ENCODE measurements at regions not wholly inside any gene's neighbourhood (a gene's known extent, or its start where the extent isn't known, plus 50 kb on each side); places are given as distances from the start of the nearest gene placed in this dataset.
"Not testable (repeated sequence)": the region's sequence is repeated elsewhere in the genome, so short reads cannot be mapped to it uniquely, and the experiment has no call there.

- Histone ChIP-seq H3K9me3 (no peaks in the 10 kb centered on the region), H3K4me3 (no peak overlapping the region), H3K27ac (no peak overlapping the region), H3K27me3 (no peaks in the 10 kb centered on the region), H3K36me3 (no peaks in the 10 kb centered on the region), H3K4me1 (no peaks in the 10 kb centered on the region)
- DNase-seq (no peak), ATAC-seq (ENCODE audit: low FRiP score in 2 of 2) (no peak)
- TF ChIP-seq EP300 (IDR thresholded peaks at IDR 0.05) (no peak), POLR2AphosphoS5 (IDR thresholded peaks at IDR 0.05) (no peak)
- 74 to 81% methylated on average over 4 of the region's 4 CpGs for WGBS, 2 donors
Measured at GRCh38 chr3:18085429-18085828, 339.7 kb downstream of the SATB1 start.

GRCh38 chr3:18083273-18083590 is 340.8 kb upstream of the TBC1D5 start:
- not testable (repeated sequence) for H3K9me3 ChIP-seq; H3K4me3 ChIP-seq; DNase-seq; H3K36me3 ChIP-seq; H3K4me1 ChIP-seq; H3K27ac ChIP-seq; H3K27me3 ChIP-seq; ATAC-seq (ENCODE audit: low FRiP score in 2 of 2)
- 81 to 90% methylated on average over 1 of the region's 1 CpG for WGBS, 2 donors

DNA sequence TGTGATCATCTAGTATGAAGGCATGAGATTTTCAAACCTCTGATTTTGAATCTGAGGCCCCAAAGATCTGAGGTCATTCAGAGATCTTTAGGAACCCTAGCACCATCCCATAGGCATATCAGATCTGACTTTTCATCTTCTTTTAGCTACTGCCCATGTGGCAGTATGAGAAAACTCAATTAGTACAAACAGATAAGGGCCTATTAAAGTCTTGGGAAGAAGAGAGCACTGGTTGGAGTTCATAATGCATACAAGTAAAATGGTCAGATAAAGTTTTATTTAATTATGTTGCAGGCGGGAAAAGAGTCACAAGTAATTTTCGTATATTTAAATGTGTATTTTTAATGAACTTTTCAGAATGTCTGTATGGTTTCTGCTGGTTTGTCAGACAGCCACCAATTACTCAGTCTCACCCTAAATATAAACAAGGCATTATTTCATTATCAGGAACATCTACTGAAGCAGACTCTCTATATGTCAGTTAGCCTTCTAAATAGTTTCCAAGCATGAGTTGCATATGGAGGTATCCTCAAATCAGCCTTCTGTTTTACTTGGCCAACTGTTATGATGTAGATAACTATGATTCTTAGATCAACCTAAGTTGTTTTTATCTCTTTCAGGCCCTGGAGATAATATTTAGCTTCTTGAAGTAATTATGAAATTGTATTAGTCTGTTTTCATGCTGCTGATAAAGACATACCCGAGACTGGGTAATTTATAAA is 340.3 kb upstream of the TBC1D5 start:
- no peaks in the 10 kb centered on the region for H3K27me3 ChIP-seq
- ATAC-seq (ENCODE audit: low FRiP score in 2 of 2), result no peak

DNA sequence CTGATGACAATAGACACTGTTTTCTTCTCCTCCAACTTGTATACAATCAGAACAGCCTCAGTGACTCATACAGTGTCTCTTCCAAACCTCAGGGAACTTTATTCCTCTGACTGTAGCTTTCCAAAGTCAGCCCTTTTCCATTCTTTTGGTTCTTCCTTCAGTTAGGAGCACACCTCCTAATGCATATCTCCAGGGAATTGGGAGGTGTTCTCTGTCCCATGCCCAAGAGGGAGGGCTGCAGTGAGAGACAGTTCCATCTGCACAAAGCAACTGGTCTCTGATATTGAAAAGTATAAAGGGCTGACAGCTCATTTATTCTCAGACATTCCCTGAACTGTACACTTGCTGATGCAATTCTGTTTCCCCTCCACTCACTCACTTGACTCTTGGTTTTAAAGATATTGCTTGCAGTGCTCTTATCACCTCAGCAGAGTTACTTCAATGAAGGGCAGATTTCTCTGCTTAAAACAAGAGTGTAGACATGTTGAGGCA is 337.8 kb upstream of the TBC1D5 start:
- no peak overlapping the region for H3K4me3 ChIP-seq
- no peak for TF ChIP-seq POLR2AphosphoS5 (IDR thresholded peaks at IDR 0.05)
- no peak for TF ChIP-seq CTCF (IDR thresholded peaks at IDR 0.05)
- no peak for TF ChIP-seq POLR2A (IDR thresholded peaks at IDR 0.05)
- TF ChIP-seq EP300 (IDR thresholded peaks at IDR 0.05), result no peak
- no peaks in the 10 kb centered on the region for H3K9me3 ChIP-seq
- ATAC-seq (ENCODE audit: low FRiP score in 2 of 2) (no peak), DNase-seq (no peak)
- H3K27ac ChIP-seq, result no peak overlapping the region
- no peaks in the 10 kb centered on the region for H3K4me1 ChIP-seq
- H3K36me3 ChIP-seq, result no peaks in the 10 kb centered on the region
- no peaks in the 10 kb centered on the region for H3K27me3 ChIP-seq

More for the DNA sequence above, 340.3 kb upstream of the TBC1D5 start:
- DNase-seq, result no peak
- 85 to 92% methylated on average over 3 of the region's 3 CpGs for WGBS, 2 donors
- Histone ChIP-seq H3K36me3 (no peaks in the 10 kb centered on the region), H3K4me3 (no peak overlapping the region), H3K4me1 (no peaks in the 10 kb centered on the region), H3K27ac (no peak overlapping the region), H3K9me3 (no peaks in the 10 kb centered on the region)
- TF ChIP-seq CTCF (IDR thresholded peaks at IDR 0.05), result no peak
- TF ChIP-seq POLR2A (IDR thresholded peaks at IDR 0.05), result no peak
- TF ChIP-seq POLR2AphosphoS5 (IDR thresholded peaks at IDR 0.05), result no peak
- TF ChIP-seq EP300 (IDR thresholded peaks at IDR 0.05), result no peak

GRCh38 chr3:18079739-18080138 is 337.3 kb upstream of the TBC1D5 start:
- no peak for DNase-seq
- no peak overlapping the region for H3K4me3 ChIP-seq
- H3K36me3 ChIP-seq, result no peaks in the 10 kb centered on the region
- H3K27me3 ChIP-seq, result no peaks in the 10 kb centered on the region
- H3K9me3 ChIP-seq, result no peaks in the 10 kb centered on the region
- no peaks in the 10 kb centered on the region for H3K4me1 ChIP-seq
- WGBS, 2 donors, result 50 to 56% methylated on average over 3 of the region's 3 CpGs
- ATAC-seq (ENCODE audit: low FRiP score in 2 of 2), result no peak
- no peak overlapping the region for H3K27ac ChIP-seq
- no peak for TF ChIP-seq CTCF (IDR thresholded peaks at IDR 0.05)
- no peak for TF ChIP-seq POLR2AphosphoS5 (IDR thresholded peaks at IDR 0.05)
- no peak for TF ChIP-seq EP300 (IDR thresholded peaks at IDR 0.05)
- TF ChIP-seq POLR2A (IDR thresholded peaks at IDR 0.05), result no peak

DNA sequence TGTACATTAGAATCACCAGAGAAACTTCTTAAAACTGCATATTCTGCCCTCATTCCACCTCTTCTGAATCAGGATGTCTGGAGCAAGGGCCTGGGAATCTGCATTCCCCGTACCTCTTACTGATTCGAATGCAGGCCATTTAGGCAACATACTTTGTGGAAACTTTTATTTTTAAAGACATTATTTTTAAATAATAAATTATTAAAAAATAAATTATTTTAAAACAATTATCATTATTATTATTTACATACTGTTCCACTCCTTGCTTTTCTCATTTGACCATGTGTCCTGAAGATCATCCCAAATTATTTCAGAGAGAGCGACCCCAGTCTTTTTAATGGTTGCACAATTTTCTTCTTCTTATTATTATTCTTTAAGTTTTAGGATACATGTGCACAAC is 336.6 kb upstream of the TBC1D5 start:
- Histone ChIP-seq H3K4me3 (no peak overlapping the region), H3K27me3 (no peaks in the 10 kb centered on the region), H3K4me1 (no peaks in the 10 kb centered on the region), H3K36me3 (no peaks in the 10 kb centered on the region), H3K9me3 (no peaks in the 10 kb centered on the region), H3K27ac (no peak overlapping the region)
- DNase-seq (no peak), ATAC-seq (ENCODE audit: low FRiP score in 2 of 2) (no peak)
- 95 to 97% methylated on average over 3 of the region's 3 CpGs for WGBS, 2 donors
- TF ChIP-seq EP300 (IDR thresholded peaks at IDR 0.05) (no peak), POLR2AphosphoS5 (IDR thresholded peaks at IDR 0.05) (no peak), POLR2A (IDR thresholded peaks at IDR 0.05) (no peak)
